Skeletal muscle cell (primary cell): ENCODE measurements at regions not wholly inside any gene's neighbourhood (a gene's known extent, or its start where the extent isn't known, plus 50 kb on each side); places are given as distances from the start of the nearest gene placed in this dataset.

ENCODE experiments used
- DNase-seq: peaks from one replicate; pipeline ENCODE4 v3.0.0-alpha.2; 2010; ENCODE audit warnings: low read depth
- H3K4me3 ChIP-seq: 2 replicates; pipeline ENCODE4 v1.5.1; 2011; ENCODE audit warnings: low read depth, mild to moderate bottlenecking, control low read depth, low read length, moderate library complexity

GRCh38 chr11:95378111-95378510 lies 147.1 kb upstream of the SESN3 start:
- no peak for DNase-seq
- no peak overlapping the region for H3K4me3 ChIP-seq

- no peak overlapping the region for H3K4me3 ChIP-seq
- DNase-seq, result peak; percentile 91
Measured at GRCh38 chr11:95375886-95376285, 144.9 kb upstream of the SESN3 start.

- H3K4me3 ChIP-seq, result no peak overlapping the region
- no peak for DNase-seq
Measured at GRCh38 chr11:95375451-95375850, 144.4 kb upstream of the SESN3 start.

GRCh38 chr11:95374105-95374504 lies 143.1 kb upstream of the SESN3 start:
- H3K4me3 ChIP-seq, result no peak overlapping the region
- DNase-seq, result no peak

- no peak overlapping the region for H3K4me3 ChIP-seq
- no peak for DNase-seq
Measured at GRCh38 chr11:95373241-95373640, 142.2 kb upstream of the SESN3 start.

GRCh38 chr11:95372097-95372656 lies 141.2 kb upstream of the SESN3 start:
- no peak for DNase-seq
- no peak overlapping the region for H3K4me3 ChIP-seq

GRCh38 chr11:95371153-95371552 lies 140.2 kb upstream of the SESN3 start:
- no peak for DNase-seq
- H3K4me3 ChIP-seq, result no peak overlapping the region

- DNase-seq, result no peak
- no peak overlapping the region for H3K4me3 ChIP-seq
Measured at GRCh38 chr11:95367726-95368125, 136.7 kb upstream of the SESN3 start.

- no peak overlapping the region for H3K4me3 ChIP-seq
- no peak for DNase-seq
Measured at GRCh38 chr11:95365348-95365747, 134.3 kb upstream of the SESN3 start.

GRCh38 chr11:95364324-95365295 lies 133.6 kb upstream of the SESN3 start:
- DNase-seq, result peak; percentile 18
- H3K4me3 ChIP-seq, result no peak overlapping the region

GRCh38 chr11:95363708-95364107 lies 132.7 kb upstream of the SESN3 start:
- DNase-seq, result no peak
- no peak overlapping the region for H3K4me3 ChIP-seq

- DNase-seq, result no peak
- no peak overlapping the region for H3K4me3 ChIP-seq
Measured at GRCh38 chr11:95363164-95363563, 132.2 kb upstream of the SESN3 start.

GRCh38 chr11:95361180-95361579 lies 130.2 kb upstream of the SESN3 start:
- no peak overlapping the region for H3K4me3 ChIP-seq
- DNase-seq, result no peak

- H3K4me3 ChIP-seq, result no peak overlapping the region
- DNase-seq, result no peak
Measured at GRCh38 chr11:95360377-95361075, 129.5 kb upstream of the SESN3 start.

GRCh38 chr11:95359756-95360155 lies 128.8 kb upstream of the SESN3 start:
- H3K4me3 ChIP-seq, result no peak overlapping the region
- no peak for DNase-seq

GRCh38 chr11:95359341-95359663 lies 128.3 kb upstream of the SESN3 start:
- no peak overlapping the region for H3K4me3 ChIP-seq
- no peak for DNase-seq

GRCh38 chr11:95358511-95359340 lies 127.7 kb upstream of the SESN3 start:
- no peak for DNase-seq

GRCh38 chr11:95354304-95354703 lies 123.3 kb upstream of the SESN3 start:
- no peak overlapping the region for H3K4me3 ChIP-seq
- DNase-seq, result no peak

More at GRCh38 chr11:95358511-95359340, 127.7 kb upstream of the SESN3 start:
- H3K4me3 ChIP-seq, result no peak overlapping the region

GRCh38 chr11:95353706-95354105 lies 122.7 kb upstream of the SESN3 start:
- no peak overlapping the region for H3K4me3 ChIP-seq
- DNase-seq, result no peak
